GM21447 (cell line): ENCODE measurements at regions not wholly inside any gene's neighbourhood (a gene's known extent, or its start where the extent isn't known, plus 50 kb on each side); places are given as distances from the start of the nearest gene placed in this dataset.
"Not testable (repeated sequence)": the region's sequence is repeated elsewhere in the genome, so short reads cannot be mapped to it uniquely, and the experiment has no call there.

Experiments used
- ATAC-seq: cut with Tn5 transposase; IDR thresholded peaks from one replicate; pipeline ENCODE4 v1.9.1; 2021; ENCODE audit not compliant: unreplicated experiment

DNA sequence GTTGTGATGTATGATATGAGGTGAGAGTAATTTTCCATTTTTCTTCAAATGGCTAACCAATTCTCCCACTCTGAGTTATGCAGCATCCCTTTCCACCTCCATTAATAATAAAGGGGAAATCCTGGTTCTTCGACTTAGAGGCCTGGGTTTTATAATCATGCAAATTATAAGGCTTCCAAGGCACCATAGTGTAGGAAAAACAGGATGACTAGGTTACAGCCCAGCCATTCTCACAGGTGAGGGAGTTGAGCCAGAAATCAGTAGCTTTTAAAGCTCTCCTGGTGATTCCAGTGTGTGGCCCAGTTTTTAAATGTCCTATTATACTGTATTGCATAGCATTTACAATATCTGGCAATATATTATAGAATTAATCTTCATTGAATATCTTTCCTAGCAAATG lies 203.1 kb downstream of the ARHGEF9 start:
- ATAC-seq = no peak

DNA sequence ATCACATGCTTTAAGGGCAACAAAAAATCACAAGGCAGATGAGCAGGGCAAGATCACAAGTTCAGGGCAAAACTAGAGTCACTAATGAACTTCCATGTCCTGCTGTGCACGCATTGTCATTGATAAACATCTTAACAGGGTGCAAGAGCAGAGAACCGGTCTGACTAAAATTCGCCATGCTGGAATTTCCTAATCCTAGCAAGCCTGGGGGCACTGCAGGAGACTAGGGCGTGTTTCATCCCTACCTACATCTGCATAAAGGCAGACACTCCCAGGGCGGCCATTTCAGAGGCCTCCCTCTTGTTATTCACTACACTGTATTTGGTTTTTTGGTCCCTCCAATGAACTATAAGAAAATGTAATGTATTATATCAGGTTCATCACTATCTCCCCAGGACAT lies 203.6 kb downstream of the ARHGEF9 start:
- no peak for ATAC-seq

GRCh38 chrX:63576533-63576932 lies 208.5 kb downstream of the ARHGEF9 start:
- no peak for ATAC-seq

GRCh38 chrX:63575700-63576099 lies 209.3 kb downstream of the ARHGEF9 start:
- ATAC-seq = not testable (repeated sequence)

DNA sequence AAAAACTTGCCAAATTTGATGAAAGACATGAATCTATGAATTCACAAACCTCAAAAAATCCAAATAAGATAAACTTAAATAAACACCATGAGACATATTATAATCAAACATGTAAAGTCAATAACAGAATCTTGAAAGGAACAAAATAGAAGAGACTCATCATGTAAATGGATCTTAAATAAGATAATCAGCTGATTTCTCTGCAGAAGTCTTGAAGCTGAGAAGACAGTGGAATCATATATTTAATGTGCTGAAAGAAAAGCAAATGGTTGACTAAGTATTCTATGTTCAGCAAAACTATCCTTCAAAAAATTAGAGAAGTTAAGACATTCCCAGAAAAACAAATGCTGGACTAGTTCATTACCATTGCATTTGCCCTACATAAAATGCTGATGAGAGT lies 215.7 kb upstream of the SPIN4 start:
- no peak for ATAC-seq

DNA sequence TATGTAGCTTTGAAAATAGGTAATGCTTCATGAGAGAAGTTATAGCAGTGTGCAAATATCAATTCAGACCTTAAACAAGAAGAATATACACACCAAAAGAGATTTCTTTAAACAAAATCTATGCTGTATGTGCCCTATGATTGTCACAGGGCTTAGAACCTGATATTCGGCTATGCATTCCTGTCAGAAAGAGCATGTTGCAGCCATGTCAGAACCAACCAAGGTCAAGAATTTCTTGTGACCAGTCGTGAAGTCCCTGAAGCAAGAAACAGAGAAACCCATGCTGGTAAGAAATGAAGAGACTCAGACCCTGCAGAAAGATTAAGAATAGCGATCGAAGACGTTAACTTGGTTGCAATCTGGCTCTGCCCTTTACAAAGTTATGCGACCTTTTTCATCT lies 210.3 kb upstream of the SPIN4 start:
- no peak for ATAC-seq

- peak; percentile 99 for ATAC-seq
Observed at GRCh38 chrX:63560601-63561218, 209.6 kb upstream of the SPIN4 start.

- ATAC-seq = no peak
Observed at GRCh38 chrX:63551856-63552255, 200.7 kb upstream of the SPIN4 start.

DNA sequence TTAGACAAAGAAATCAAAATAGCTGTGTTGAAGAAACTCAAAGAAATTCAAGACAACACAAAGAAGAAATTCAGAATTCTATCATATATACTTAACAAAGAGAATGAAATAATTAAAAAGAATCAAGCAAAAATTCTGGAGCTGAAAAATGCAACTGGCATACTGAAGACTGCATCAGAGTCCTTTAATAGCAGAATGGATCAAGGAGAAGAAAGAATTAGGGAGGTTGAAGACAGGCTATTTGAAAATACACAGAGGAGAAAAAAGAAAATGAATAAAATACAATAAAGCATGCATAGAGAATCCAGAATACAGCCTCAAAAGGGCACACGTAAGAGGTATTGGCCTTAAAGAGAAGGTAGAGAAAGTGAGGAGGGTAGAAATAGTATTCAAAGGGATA lies 179.5 kb upstream of the SPIN4 start:
- ATAC-seq = no peak

GRCh38 chrX:63529961-63530360 lies 178.8 kb upstream of the SPIN4 start:
- no peak for ATAC-seq

DNA sequence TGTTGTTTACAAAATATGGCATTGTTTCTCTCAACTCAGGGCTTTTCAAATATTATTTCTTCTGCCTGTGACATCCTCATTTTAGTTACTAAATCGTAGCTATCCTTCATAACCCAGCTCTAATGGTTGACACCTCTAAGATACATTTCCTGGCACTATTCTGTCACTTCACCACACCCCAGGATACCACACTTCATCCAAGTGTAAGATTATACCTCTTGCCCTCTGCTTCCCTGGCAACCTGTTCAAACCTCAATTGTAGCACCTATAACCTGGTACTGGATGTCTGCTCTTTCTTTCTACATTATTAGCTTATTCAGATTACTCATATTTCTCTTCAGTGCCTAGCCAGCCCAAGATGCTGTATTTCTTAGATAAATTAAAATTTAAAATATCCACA lies 175.7 kb upstream of the SPIN4 start:
- ATAC-seq = no peak

DNA sequence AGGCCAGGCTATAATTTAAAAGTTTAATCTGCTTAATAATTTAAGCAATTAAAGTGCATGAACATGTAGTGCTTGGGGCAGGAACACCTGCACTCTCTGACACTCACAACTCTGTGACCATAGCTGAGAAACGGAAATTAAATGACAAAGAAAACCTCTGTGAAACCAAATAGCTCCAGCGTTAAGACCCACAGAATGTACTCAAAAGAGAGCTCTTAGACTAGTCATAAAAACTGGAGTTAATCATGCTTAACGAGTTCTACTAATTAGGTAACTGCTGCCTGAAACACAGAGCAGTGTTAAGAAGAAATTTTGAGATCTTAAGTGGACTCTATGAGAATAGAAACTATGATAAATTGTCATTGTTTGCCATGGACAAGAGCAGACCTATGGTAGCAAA lies 174.4 kb upstream of the SPIN4 start:
- no peak for ATAC-seq

DNA sequence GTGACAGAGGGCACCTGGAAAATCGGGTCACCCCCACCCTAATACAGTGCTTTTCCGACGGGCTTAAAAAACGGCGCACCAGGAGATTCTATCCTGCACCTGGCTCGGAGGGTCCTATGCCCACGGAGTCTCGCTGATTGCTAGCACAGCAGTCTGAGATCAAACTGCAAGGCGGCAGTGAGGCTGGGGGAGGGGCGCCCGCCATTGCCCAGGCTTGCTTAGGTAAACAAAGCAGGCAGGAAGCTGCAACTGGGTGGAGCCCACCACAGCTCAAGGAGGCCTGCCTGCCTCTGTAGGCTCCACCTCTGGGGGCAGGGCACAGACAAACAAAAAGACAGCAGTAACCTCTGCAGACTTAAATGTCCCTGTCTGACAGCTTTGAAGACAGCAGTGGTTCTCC lies 168.2 kb upstream of the SPIN4 start:
- not testable (repeated sequence) for ATAC-seq

DNA sequence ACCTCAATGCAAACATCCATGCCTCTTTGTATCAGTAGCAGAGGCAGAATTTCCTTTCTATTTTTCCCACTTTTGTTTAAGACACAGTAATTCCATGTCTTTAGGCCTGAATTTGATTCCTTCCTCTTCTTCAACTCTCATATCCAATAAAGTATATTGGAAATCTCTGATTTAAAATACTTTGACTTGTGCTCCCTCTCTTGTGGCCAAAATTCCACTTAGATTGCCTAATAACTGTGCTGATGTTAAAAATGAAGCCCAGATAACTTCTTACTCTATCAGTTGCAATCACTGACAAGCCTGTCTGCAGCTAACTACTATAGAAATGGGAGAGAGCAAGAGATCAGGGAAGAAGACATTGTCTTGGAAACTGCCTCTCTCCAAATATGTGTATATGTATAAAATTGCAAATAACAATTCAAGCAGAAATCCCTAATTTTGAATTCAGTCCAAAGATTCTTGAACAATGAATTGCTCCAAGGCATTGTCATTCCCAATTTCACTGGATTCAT lies 163.5 kb upstream of the SPIN4 start:
- ATAC-seq = no peak

GRCh38 chrX:63513825-63514568 lies 162.9 kb upstream of the SPIN4 start:
- no peak for ATAC-seq

DNA sequence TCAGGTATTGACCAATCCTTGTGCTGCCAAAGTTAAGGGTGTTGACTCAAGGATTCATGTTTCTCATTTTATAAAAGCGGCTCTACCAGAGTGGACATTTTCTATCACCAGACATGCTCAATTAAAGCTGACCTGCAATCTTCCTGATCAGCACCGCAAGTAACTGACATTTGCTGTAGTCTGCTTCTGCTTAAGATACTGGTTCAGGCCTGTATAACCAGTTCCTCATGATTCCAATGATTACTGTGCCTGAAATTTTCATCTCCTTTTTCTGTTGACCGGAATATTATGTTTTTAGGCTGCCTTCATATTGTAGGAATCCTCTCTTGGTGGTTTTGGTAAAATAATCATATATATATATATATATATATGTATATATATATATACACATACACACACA lies 160.2 kb upstream of the SPIN4 start:
- no peak for ATAC-seq

DNA sequence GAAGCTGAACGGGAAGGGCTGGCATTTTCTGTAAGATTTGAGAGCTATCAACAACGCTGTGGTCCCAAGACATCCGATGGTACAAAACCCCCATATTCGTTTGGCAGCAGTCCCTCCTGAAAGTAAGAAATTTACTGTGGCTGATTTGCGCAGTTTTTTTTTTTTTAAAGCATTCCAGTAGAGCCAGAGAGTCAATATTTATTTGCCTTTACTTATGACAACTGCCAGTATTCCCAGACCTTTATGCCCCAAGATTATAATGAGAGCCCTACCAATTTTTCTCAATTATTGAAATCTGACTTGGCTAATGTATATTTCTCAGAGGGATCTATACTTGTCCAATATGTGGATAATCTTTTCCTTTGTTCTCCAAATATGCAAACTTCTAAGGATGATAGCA lies 157.5 kb upstream of the SPIN4 start:
- no peak for ATAC-seq

DNA sequence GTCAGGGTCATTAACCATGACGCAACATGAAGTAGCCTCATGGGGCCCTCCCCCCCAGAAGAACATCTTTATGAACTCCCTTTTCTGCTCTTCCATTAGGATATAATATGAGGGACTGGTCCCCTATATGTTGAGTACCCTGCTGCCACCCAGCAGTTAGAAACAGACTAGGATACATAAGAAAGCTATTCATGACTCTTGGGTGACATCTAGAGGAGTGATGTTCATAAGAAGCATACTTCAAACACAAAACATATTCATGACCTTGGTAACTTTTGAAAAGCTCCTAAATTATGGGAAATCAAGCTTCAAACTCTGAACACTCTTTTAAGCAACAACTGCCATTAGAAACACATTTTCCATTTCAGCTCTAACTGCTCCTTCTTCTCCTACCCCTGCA lies 155.2 kb upstream of the SPIN4 start:
- no peak for ATAC-seq

GRCh38 chrX:63503541-63503940 lies 152.4 kb upstream of the SPIN4 start:
- no peak for ATAC-seq

DNA sequence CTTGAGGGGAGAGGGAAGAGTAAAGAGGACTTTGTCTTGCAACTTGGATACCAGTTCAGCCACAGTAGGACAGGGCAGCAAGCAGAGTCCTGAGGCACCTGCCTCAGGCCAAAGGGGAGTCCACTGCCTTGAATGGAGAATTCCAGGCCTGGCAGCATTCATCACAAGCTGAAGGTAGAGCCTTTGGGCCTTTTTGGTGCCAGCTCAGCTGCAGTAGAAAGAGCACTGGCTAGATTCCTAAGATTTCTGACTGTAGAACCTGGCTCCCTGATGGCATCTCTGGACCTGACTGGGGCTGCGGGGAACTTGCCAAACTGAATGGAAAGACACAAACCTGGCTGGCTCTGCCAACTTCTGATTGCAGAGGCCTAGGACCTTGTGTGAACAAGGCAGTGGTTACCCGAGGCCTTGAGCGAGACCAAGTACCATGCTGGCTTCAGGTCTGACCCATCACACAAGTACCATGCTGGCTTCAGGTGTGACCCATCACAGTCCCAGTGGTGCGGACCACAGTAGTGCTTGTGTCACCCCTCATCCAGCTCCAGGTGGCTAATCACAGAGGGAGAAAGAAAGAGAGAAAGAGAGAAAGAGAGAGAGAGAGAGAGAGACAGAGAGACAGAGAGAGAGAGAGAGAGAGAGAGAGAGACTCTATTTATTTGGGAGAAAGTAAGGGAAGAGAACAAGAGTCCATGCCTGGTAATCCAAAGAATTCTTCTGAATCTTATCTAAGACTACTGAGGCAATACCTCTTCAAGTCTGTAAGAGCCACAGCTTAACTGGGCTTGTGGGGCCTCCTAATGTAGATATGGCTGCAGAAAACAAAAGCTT lies 137.6 kb upstream of the SPIN4 start:
- no peak for ATAC-seq

DNA sequence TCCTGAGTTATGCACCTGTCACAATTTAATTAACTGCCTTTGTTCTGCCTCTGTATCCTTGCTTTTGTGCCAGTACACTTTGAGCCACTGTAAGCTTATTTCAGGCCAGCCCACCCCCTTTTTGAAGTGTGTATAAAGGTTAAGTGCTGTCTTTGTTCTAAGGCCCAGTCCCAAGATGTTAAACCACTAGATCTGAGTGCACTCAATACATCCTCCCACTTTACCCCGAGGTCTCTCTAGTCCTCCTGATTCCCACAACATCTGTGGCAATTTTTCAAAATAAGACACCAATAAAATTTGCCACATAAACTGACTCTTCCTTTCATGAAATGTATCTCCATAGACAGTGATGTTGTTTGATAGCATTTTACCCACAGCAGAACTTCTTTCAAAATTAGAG lies 124.1 kb upstream of the SPIN4 start:
- no peak for ATAC-seq

- ATAC-seq = no peak
Observed at GRCh38 chrX:63471004-63471403, 119.9 kb upstream of the SPIN4 start.
